Peyer's patch (tissue), 4 donors: ENCODE measurements at regions not wholly inside any gene's neighbourhood (a gene's known extent, or its start where the extent isn't known, plus 50 kb on each side); places are given as distances from the start of the nearest gene placed in this dataset.

Experiments used
- CTCF ChIP-seq, 6 experiments: fragments of 450-650 bp in 4 of 6; fragments of 200-600 bp in 2 of 6; sonication (generic) in 1 of 6; IDR thresholded peaks; one replicate each; pipeline ENCODE4 v1.5.1; 2017 to 2019; ENCODE audit warnings: antibody characterized with exemption in 6 of 6, mild to moderate bottlenecking in 3 of 6, moderate library complexity in 1 of 6
- POLR2A ChIP-seq, 2 donors: fragments of 450-650 bp; IDR thresholded peaks; one replicate each; pipeline ENCODE4 v1.5.1; 2017; ENCODE audit warnings: antibody characterized with exemption in 2 of 2, mild to moderate bottlenecking in 2 of 2, moderate library complexity in 2 of 2

DNA sequence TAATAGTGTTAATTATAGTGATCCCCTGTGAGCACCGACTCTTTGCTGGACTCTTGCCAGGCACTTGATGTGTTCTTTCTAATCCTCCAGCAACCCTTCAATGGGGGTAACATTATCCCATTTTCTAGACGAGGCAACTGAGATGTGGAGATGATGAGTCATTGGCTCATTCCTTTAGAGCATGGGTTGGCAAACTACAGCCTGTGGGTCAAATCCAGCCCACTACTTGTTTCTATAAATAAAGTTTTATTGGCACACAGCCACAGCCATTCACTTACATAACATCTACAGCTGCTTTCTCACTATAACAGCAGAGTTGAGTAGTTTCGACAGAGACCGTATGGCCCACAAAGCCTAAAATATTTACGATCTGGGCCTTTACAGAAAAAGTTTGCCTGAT lies 249.5 kb upstream of the KCNG1 start:
- TF ChIP-seq POLR2A (IDR thresholded peaks at IDR 0.05) (no peak), CTCF (IDR thresholded peaks at IDR 0.05) (no peak)
